Fibroblast of skin of right biceps (primary cell): ENCODE measurements at regions not wholly inside any gene's neighbourhood (a gene's known extent, or its start where the extent isn't known, plus 50 kb on each side); places are given as distances from the start of the nearest gene placed in this dataset.

Experiments
- DNase-seq: peaks from one replicate; pipeline ENCODE4 v3.0.0-alpha.2; 2013

GRCh38 chr13:61013796-61014195, 401.9 kb downstream of the PCDH20 start:
- DNase-seq = no peak

- DNase-seq = no peak
These were observed 405.3 kb downstream of the PCDH20 start for GRCh38 chr13:61010358-61010757.

GRCh38 chr13:61002686-61003085, 413.0 kb downstream of the PCDH20 start:
- DNase-seq = no peak

GRCh38 chr13:60990032-60990733, 425.5 kb downstream of the PCDH20 start:
- DNase-seq = no peak

GRCh38 chr13:60986301-60986700, 429.3 kb downstream of the PCDH20 start:
- DNase-seq = no peak

- DNase-seq = no peak
These were observed 434.2 kb downstream of the PCDH20 start for GRCh38 chr13:60981407-60981806.

GRCh38 chr13:60976367-60976766, 439.3 kb downstream of the PCDH20 start:
- DNase-seq = no peak

GRCh38 chr13:60974296-60974695, 441.4 kb downstream of the PCDH20 start:
- DNase-seq = no peak

GRCh38 chr13:60973529-60973928, 442.1 kb downstream of the PCDH20 start:
- no peak for DNase-seq

GRCh38 chr13:60970736-60971135, 444.9 kb downstream of the PCDH20 start:
- DNase-seq = no peak

GRCh38 chr13:60969656-60970055, 446.0 kb downstream of the PCDH20 start:
- no peak for DNase-seq

- no peak for DNase-seq
These were observed 456.2 kb downstream of the PCDH20 start for GRCh38 chr13:60959427-60959826.

- DNase-seq = no peak
These were observed 457.8 kb downstream of the PCDH20 start for GRCh38 chr13:60957816-60958215.

- no peak for DNase-seq
These were observed 470.3 kb downstream of the PCDH20 start for GRCh38 chr13:60945396-60945795.

- DNase-seq = no peak
These were observed 470.8 kb downstream of the PCDH20 start for GRCh38 chr13:60944863-60945262.

GRCh38 chr13:60944016-60944415, 471.6 kb downstream of the PCDH20 start:
- no peak for DNase-seq

GRCh38 chr13:60936281-60936680, 479.4 kb downstream of the PCDH20 start:
- no peak for DNase-seq

GRCh38 chr13:60933638-60934037, 482.0 kb downstream of the PCDH20 start:
- DNase-seq = no peak

- DNase-seq = no peak
These were observed 483.6 kb downstream of the PCDH20 start for GRCh38 chr13:60931858-60932546.

GRCh38 chr13:60925686-60926085, 490.0 kb downstream of the PCDH20 start:
- DNase-seq = no peak

GRCh38 chr13:60924856-60925255, 490.8 kb downstream of the PCDH20 start:
- no peak for DNase-seq

- DNase-seq = no peak
These were observed 492.9 kb downstream of the PCDH20 start for GRCh38 chr13:60922576-60923231.

- DNase-seq = no peak
These were observed 496.8 kb downstream of the TDRD3 start for GRCh38 chr13:60893801-60894200.

- no peak for DNase-seq
These were observed 490.7 kb downstream of the TDRD3 start for GRCh38 chr13:60887711-60888110.
